Activated CD8-positive, alpha-beta memory T cell treated with anti-CD3 and anti-CD28 coated beads, Interleukin-2, amount 10 ng/mL, durations not matched to agents 7 days and 5 days (primary cell): ENCODE measurements at regions not wholly inside any gene's neighbourhood (a gene's known extent, or its start where the extent isn't known, plus 50 kb on each side); places are given as distances from the start of the nearest gene placed in this dataset.

Source experiments
- ATAC-seq: fragments of 150-1000 bp; cut with Tn5 transposase; one replicate; pipeline ENCODE4 v1.10.0; 2021; ENCODE audit warnings: moderate library complexity
- CTCF ChIA-PET: fragments of 350-600 bp; sonication (Branson Sonifier 250); formaldehyde crosslinking; loops from one replicate; lab custom pipeline; 2021; ENCODE audit warnings: antibody characterized with exemption; lab: Charles Lee
- DNase-seq: peaks from one replicate; pipeline ENCODE4 v3.0.0-alpha.2; 2020
- H3K27ac Mint-ChIP-seq: one replicate; pipeline ENCODE4 v1.8.0; 2021; ENCODE audit warnings: mild to moderate bottlenecking, mixed read lengths
- H3K27me3 Mint-ChIP-seq: one replicate; pipeline ENCODE4 v1.8.0; 2021; ENCODE audit warnings: mixed read lengths
- H3K36me3 Mint-ChIP-seq: one replicate; pipeline ENCODE4 v1.8.0; 2021; ENCODE audit warnings: mild to moderate bottlenecking, mixed read lengths
- H3K4me1 Mint-ChIP-seq: one replicate; pipeline ENCODE4 v1.8.0; 2021; ENCODE audit warnings: mixed read lengths
- H3K4me3 Mint-ChIP-seq: one replicate; pipeline ENCODE4 v1.8.0; 2021; ENCODE audit warnings: mild to moderate bottlenecking, moderate library complexity, mixed read lengths
- H3K9me3 Mint-ChIP-seq: one replicate; pipeline ENCODE4 v1.8.0; 2022; ENCODE audit warnings: low read depth, mixed read lengths

DNA sequence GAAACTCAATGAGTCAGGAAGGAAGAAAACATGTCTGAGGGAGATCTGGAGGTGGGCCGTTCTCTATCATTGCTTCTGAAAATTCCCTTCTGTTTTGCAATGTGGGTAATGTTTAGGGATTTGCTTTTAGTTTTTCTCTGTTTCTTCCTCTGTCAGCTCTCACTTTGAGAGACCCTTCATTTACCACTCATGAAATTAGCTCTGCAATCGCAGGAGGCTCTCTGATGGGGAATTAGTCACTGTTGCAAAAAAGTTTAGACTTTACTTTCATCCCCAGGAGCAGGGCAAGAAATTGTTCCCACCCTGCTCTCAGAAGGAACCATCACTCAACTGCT, 80.0 kb upstream of the MAP4K3 start:
- peaks cover under 1% of the 10 kb centered on the region for H3K9me3 Mint-ChIP-seq
- no peak for DNase-seq
- peaks cover 3% of the 10 kb centered on the region for H3K27me3 Mint-ChIP-seq
- ATAC-seq: no peak
- H3K4me1 Mint-ChIP-seq: peaks cover 26% of the 10 kb centered on the region
- CTCF ChIA-PET: no interaction called here
- H3K36me3 Mint-ChIP-seq: no peaks in the 10 kb centered on the region
- no peak overlapping the region for H3K27ac Mint-ChIP-seq
- no peak overlapping the region for H3K4me3 Mint-ChIP-seq

DNA sequence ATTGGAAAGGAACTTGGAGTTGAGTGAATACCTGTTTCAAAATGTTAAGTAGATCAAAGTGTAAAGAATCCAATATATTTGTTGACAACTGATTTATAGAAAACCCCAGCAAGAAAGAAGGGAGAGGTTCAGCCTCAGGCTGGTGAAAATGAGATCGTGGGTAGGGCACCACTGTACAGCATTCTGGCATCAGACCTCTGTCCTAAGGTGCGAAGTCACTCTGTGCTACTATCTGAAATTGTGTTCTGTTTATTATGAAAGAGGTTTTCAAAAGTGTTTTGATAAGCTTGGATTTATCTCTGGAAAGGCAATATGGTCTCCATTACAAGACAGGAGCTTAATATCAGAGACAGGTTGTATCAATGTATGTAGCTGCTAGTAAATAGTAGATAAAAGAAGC, 80.5 kb upstream of the MAP4K3 start:
- ATAC-seq (no peak), DNase-seq (no peak)
- H3K27me3 Mint-ChIP-seq: peaks cover 3% of the 10 kb centered on the region
- peaks cover 21% of the 10 kb centered on the region for H3K4me1 Mint-ChIP-seq
- H3K36me3 Mint-ChIP-seq: peaks cover 3% of the 10 kb centered on the region
- no peak overlapping the region for H3K4me3 Mint-ChIP-seq
- CTCF ChIA-PET: no interaction called here
- peaks cover 4% of the 10 kb centered on the region for H3K9me3 Mint-ChIP-seq
- no peak overlapping the region for H3K27ac Mint-ChIP-seq

DNA sequence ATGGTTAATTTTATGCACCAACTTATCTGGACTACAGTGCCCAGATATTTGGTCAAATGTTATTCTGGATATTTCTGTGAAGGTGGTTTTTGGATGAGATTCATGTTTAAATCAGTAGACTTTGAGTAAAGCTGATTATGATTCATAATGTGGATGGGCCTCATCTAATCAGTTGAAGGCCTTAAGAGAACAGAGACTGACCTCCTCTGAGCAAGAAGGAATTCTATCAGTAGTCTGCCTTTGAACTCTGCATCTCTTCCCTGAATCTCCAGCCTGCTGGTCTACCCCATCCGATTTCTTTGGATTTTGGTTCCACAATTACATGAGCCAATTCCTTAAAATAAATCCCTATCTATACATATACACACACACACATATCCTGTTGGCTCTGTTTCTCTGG, 82.8 kb upstream of the MAP4K3 start:
- CTCF ChIA-PET: no interaction called here
- Mint-ChIP-seq H3K9me3 (peaks cover 4% of the 10 kb centered on the region), H3K36me3 (peaks cover 3% of the 10 kb centered on the region), H3K27me3 (peaks cover 3% of the 10 kb centered on the region), H3K27ac (no peak overlapping the region), H3K4me3 (no peak overlapping the region), H3K4me1 (peaks cover 4% of the 10 kb centered on the region)
- DNase-seq (no peak), ATAC-seq (no peak)

DNA sequence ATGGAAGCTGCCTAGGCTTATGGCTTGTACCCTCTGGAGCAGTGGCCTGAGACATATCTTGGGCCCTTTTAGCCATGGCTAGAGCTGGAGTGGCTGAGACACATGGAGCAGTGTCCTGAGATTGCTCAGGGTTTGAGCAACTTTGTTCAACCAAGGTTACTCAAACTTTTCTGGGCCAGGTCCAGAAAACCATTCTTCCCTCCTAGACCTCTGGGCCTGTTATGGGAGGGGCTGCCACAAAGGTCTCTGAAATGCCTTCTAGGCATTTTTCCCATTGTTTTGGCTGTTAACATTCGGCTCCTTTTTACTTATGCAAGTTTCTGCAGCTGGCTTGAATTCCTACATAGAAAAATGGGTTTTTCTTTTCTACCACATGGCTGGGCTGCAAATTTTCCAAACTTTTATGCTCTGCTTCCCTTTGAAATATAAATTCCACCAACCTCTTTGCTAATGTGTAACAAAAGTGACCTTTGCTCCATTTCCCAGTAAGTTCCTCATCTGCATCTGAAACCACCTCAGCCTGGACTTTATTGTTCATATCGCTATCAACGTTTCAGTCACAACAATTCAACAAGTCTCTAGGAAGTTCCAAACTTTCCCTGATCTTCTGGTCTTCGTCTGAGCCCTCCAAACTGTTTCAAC, 84.9 kb upstream of the MAP4K3 start:
- Mint-ChIP-seq H3K4me1 (no peaks in the 10 kb centered on the region), H3K27me3 (peaks cover 3% of the 10 kb centered on the region), H3K9me3 (peaks cover 4% of the 10 kb centered on the region), H3K27ac (no peak overlapping the region), H3K4me3 (no peak overlapping the region), H3K36me3 (peaks cover 3% of the 10 kb centered on the region)
- CTCF ChIA-PET: no interaction called here
- DNase-seq: no peak
- no peak for ATAC-seq

DNA sequence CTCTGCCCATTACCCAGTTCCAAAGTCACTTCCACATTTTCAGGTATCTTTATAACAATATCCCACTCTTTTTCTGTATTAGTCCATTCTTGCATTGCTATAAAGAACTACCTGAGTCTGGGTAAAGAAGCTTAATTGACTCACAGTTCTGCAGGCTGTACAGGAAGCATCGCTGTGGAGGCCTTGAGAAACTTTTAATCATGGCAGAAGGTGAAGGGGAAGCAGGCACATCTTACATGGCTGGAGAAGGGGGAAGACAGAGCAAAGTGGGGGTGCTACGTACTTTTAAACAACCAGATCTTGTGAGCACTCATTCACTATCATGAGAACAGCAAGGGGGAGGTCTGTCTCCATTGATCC, 85.4 kb upstream of the MAP4K3 start:
- Mint-ChIP-seq H3K27me3 (peaks cover 3% of the 10 kb centered on the region), H3K27ac (no peak overlapping the region), H3K36me3 (peaks cover 3% of the 10 kb centered on the region), H3K4me1 (no peaks in the 10 kb centered on the region), H3K9me3 (peaks cover 4% of the 10 kb centered on the region), H3K4me3 (no peak overlapping the region)
- no peak for DNase-seq
- CTCF ChIA-PET: no interaction called here
- no peak for ATAC-seq

DNA sequence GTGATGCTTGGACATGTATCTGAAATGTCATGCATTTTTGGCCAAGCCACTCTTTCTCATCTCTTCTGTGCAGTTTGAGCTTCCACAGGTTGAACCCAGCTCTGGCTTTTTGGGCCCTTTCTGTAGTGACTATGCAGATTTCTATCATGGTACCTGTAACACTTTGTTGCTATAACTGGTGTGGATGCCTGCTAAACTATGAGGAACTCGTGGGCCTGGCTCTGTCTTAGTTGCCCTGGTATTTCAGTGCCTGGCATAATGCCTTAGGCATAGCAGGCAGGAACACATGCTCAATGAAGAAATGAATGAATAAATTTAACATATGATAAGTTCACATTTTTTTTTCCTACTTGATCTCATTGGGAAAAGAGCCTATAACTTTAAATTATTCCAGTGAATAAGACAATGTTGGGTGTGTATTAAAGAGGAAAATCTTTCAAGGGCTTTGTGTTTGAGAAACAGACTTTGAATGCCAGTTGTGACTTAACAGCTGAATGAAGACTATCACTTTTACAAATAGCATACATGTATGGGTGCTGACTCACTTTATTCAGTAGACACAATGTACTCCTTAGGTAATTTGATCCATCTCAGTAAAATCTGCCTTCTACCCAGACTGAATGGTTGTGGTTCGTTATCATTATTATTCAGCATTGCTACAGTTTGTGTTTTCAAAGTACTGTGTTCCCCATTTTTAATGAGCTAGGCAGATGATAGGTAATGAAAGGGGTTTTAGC, 86.4 kb upstream of the MAP4K3 start:
- no peak overlapping the region for H3K4me3 Mint-ChIP-seq
- H3K9me3 Mint-ChIP-seq: peaks cover 4% of the 10 kb centered on the region
- no peak for ATAC-seq
- CTCF ChIA-PET: no interaction called here
- no peak for DNase-seq
- no peak overlapping the region for H3K27ac Mint-ChIP-seq
- peaks cover 3% of the 10 kb centered on the region for H3K36me3 Mint-ChIP-seq
- no peaks in the 10 kb centered on the region for H3K4me1 Mint-ChIP-seq
- H3K27me3 Mint-ChIP-seq: no peaks in the 10 kb centered on the region

DNA sequence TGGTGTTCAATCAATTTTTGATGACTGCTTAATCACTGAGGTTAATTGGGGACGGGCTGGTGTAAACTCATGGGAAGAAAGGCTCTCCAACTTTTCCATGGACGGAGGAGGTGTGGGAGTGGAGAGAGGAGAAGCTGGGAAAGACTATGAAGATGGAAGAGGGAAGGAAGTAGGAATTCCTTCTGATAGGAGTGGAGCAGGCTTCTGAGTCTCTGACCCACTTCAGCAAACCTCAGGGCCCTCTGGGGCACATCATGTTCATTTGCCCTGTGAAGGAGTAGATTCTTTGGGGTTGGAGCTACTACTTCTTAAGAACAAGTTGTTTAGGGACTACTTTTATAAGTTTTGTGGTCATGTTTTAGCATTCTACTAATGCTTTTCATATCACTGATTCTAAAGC, 87.0 kb upstream of the MAP4K3 start:
- Mint-ChIP-seq H3K4me1 (no peaks in the 10 kb centered on the region), H3K36me3 (peaks cover 3% of the 10 kb centered on the region), H3K27me3 (no peaks in the 10 kb centered on the region), H3K27ac (no peak overlapping the region), H3K4me3 (no peak overlapping the region), H3K9me3 (peaks cover 4% of the 10 kb centered on the region)
- no peak for ATAC-seq
- DNase-seq: no peak
- CTCF ChIA-PET: no interaction called here

DNA sequence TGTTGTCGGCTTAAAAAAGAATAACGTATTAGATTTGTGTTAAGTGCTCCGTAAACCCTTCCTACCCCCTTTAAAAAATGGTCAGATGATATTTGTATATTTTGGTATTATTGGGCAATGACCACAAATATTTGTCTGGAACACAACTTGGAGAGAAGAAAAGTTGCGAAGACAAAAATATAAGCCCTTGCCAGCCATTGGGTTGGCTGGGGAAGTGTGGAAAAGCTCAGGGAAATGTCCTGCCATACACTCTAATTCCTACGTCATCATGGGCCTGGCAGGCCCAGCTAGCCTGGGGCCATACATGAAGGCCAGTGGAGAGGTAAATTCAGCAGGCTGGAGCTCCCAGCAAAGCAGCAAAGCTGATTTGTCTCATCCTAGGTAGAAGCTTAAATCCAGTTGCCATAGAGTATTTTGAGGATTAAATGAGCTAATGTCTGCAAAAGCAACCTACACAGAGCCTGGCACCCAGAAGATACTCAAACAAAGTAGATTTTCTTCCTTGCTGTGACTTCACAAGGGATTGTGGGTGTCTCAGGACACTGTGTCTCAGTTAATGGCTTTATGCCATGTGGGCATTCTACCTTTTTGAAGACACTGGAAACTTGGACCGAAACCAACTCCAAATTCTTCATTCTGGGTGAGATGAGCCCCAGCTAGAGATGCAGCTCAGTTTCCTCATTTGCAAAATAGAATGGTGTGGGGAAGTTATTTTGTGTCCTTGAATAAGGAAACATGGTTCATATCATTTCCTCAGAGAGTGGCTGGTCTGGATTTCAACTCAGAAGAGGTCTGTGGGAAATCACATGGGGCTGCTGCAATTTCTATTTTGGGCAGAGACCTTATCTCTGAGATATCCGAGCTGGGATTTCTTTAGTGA, 87.9 kb upstream of the MAP4K3 start:
- H3K36me3 Mint-ChIP-seq: peaks cover 3% of the 10 kb centered on the region

DNA sequence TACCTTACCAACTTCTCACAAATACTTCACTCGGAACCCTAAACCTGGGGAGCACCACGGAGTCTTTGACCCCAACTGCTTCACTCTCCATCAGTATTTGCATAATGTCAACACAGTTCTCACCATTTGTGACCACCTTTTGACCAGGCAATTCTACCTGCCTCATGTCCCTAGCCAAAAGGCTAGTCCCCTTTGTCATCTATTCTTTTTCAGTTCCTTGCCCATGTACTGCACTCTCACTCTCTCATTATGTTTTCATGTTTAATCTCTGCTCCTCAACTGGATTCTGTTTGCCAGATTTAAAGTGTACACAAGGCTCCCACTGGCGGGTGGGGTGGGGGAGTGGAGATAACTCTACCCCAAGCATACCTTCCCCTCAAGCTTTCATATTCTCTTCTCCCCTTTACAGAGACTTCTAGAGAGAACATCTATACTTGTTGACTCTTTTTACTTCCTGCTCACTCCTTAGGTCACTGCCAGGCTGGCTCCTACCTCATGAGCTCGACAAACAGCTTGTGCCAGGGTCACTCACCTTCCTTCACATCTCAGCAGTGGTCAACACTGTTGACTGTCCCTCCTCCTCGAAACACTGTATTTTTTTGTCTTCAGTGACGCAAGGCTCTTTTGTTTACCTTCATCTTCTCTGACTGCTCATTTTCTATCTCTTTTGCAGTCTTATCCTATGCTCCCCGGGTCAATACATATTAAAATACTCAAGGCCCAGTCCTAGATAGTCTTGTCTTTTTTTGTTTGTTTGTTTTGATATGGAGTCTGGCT, 88.7 kb upstream of the MAP4K3 start:
- Mint-ChIP-seq H3K27me3 (no peaks in the 10 kb centered on the region), H3K27ac (no peak overlapping the region), H3K9me3 (peaks cover 4% of the 10 kb centered on the region), H3K4me1 (no peaks in the 10 kb centered on the region), H3K4me3 (no peak overlapping the region), H3K36me3 (peaks cover 3% of the 10 kb centered on the region)
- no peak for ATAC-seq
- no peak for DNase-seq
- CTCF ChIA-PET: no interaction called here

More for the DNA sequence above, 87.9 kb upstream of the MAP4K3 start:
- Mint-ChIP-seq H3K27ac (no peak overlapping the region), H3K9me3 (peaks cover 4% of the 10 kb centered on the region), H3K4me3 (no peak overlapping the region), H3K27me3 (no peaks in the 10 kb centered on the region), H3K4me1 (no peaks in the 10 kb centered on the region)
- no peak for DNase-seq
- CTCF ChIA-PET: no interaction called here
- no peak for ATAC-seq

DNA sequence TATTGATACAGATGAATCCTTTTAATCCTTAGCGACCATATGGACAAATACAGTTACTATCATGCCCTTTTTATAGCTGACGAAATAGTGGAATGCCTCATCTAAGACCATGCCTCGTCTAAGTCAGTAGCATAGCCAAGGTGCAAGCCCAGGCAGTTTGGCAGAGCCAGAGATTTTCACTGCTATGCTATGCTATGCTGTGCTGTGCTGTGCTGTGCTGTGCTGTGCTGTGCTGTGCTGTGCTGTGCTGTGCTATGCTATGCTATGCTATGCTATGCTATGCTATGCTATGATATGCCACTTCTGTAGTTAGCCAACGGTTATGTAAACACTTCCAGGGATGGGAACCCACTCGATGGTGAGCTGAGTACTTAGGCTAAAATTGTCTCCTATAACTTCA, 91.6 kb upstream of the MAP4K3 start:
- no peak overlapping the region for H3K4me3 Mint-ChIP-seq
- H3K9me3 Mint-ChIP-seq: no peaks in the 10 kb centered on the region
- no peak overlapping the region for H3K27ac Mint-ChIP-seq
- ATAC-seq: no peak
- no peaks in the 10 kb centered on the region for H3K4me1 Mint-ChIP-seq
- H3K27me3 Mint-ChIP-seq: peaks cover 1% of the 10 kb centered on the region
- no peak for DNase-seq
- no peaks in the 10 kb centered on the region for H3K36me3 Mint-ChIP-seq
- CTCF ChIA-PET: no interaction called here

DNA sequence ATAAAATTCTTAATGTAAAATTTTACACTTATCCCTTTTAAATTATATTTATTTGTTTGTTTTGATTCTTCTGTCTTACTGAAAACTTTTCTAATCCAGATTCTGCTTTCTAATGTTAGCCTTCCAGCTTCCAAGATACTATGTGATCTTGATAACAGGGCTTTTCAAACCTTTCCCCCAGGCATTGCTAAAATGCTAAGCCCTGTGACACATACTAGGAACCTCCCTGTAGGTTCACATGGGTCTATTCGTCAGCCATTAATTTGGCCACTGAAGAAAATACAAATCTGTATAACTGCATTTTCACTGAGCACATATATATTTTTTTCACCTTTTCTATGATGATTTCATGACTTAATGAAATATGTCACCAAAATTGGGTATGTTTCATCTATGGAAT, 92.8 kb upstream of the MAP4K3 start:
- Mint-ChIP-seq H3K27ac (no peak overlapping the region), H3K4me1 (no peaks in the 10 kb centered on the region), H3K4me3 (no peak overlapping the region), H3K9me3 (no peaks in the 10 kb centered on the region), H3K36me3 (no peaks in the 10 kb centered on the region), H3K27me3 (peaks cover 4% of the 10 kb centered on the region)
- no peak for DNase-seq
- CTCF ChIA-PET: no interaction called here
- ATAC-seq: no peak

DNA sequence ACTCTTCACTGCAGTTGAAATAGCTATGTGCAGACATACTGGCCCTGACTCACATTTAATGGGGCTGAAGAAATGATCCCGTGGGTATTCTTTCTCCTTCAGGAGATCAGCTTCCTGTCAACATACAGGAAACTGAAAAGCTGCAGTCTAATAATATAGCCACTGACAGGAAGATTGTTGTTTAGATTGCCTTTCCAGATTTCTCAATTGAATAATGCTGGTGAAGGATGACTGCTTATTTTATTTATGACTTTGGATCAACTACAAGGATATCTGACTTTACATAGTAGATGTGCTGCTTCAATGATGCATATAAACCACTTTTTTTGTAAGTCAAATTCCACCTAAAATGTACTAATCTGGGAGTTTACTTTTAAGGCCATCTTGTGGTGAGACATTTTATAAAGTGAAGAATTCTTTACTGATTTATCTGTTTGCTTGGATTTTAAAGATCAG, 93.4 kb upstream of the MAP4K3 start:
- Mint-ChIP-seq H3K9me3 (no peaks in the 10 kb centered on the region), H3K4me1 (no peaks in the 10 kb centered on the region), H3K27me3 (peaks cover 9% of the 10 kb centered on the region), H3K36me3 (no peaks in the 10 kb centered on the region), H3K4me3 (no peak overlapping the region), H3K27ac (no peak overlapping the region)
- CTCF ChIA-PET: no interaction called here
- DNase-seq (no peak), ATAC-seq (no peak)

DNA sequence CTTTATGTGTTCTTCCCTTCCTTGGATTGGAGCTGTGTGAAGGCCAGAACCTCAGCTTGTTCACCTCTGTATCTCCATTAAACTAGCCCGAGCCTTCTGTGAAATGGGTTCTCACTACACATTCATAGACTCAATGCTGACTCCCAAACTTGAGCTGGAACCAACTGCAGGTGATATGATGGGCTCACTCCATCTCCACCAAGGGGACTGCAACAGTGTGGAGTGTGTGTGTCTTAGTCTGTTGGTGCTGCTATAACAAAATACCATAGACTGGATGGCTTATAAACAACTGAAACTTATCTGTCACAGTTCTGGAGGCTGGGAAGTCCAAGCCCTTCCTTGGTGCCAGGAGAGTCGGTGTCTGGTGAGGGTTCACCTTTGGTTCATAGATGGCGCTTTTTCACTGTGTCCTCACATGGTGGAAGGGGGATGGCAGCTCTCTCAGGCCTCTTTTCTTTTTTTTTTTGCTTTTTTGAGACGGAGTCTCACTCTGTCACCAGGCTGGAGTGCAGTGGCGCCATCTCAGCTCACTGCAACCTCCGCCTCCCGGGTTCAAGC, 94.2 kb upstream of the MAP4K3 start:
- no peaks in the 10 kb centered on the region for H3K36me3 Mint-ChIP-seq
- CTCF ChIA-PET: no interaction called here
- no peak for DNase-seq
- no peak for ATAC-seq
- H3K4me1 Mint-ChIP-seq: no peaks in the 10 kb centered on the region
- H3K4me3 Mint-ChIP-seq: no peak overlapping the region
- H3K27ac Mint-ChIP-seq: no peak overlapping the region
- no peaks in the 10 kb centered on the region for H3K9me3 Mint-ChIP-seq
- peaks cover 10% of the 10 kb centered on the region for H3K27me3 Mint-ChIP-seq
